Adrenal gland (tissue), 9 donors: ENCODE measurements at regions not wholly inside any gene's neighbourhood (a gene's known extent, or its start where the extent isn't known, plus 50 kb on each side); places are given as distances from the start of the nearest gene placed in this dataset.
A peak's percentile ranks its signal among the peaks of the same experiment; 100 is the strongest.

Experiments
- DNase-seq, 7 donors: peaks; one replicate each; pipeline ENCODE4 v3.0.0-alpha.2; 2019 to 2020
- H3K27ac ChIP-seq, 5 donors: fragments of 200-600 bp; sonication (generic) in 4 of 5; 1 replicate in 3 of 5; 2 replicates in 2 of 5; pipeline versions ENCODE4 v1.5.1 to v1.8.0; 2016 to 2020; ENCODE audit warnings: mild to moderate bottlenecking in 1 of 5
- H3K27me3 ChIP-seq: fragments of 200-600 bp; 2 replicates; pipeline ENCODE4 v1.8.0; 2021
- H3K36me3 ChIP-seq, 2 donors: fragments of 200-600 bp; replicated peaks in 1 of 2; 1 replicate in 1 of 2; 2 replicates in 1 of 2; pipeline versions ENCODE4 v1.5.1 to v1.8.0; 2018 to 2022
- H3K4me1 ChIP-seq, 2 donors: fragments of 200-600 bp; replicated peaks in 1 of 2; 1 replicate in 1 of 2; 2 replicates in 1 of 2; pipeline versions ENCODE4 v1.5.1 to v1.8.0; 2018 to 2021
- H3K4me3 ChIP-seq, 4 donors: fragments of 200-600 bp; sonication (generic) in 3 of 4; one replicate each; pipeline ENCODE4 v1.5.1; 2016 to 2018
- H3K9me3 ChIP-seq, 3 donors: fragments of 200-600 bp; sonication (generic) in 1 of 3; replicated peaks in 1 of 3; 1 replicate in 2 of 3; 2 replicates in 1 of 3; pipeline versions ENCODE4 v1.5.1 to v1.8.0; 2016 to 2021
- CTCF ChIP-seq, 6 experiments: fragments of 450-650 bp in 4 of 6; fragments of 200-600 bp in 2 of 6; sonication (generic) in 1 of 6; IDR thresholded peaks; 1 replicate in 5 of 6; 2 replicates in 1 of 6; pipeline versions ENCODE4 v1.5.1 to v1.8.0; 2016 to 2021; ENCODE audit warnings: antibody characterized with exemption in 6 of 6, mild to moderate bottlenecking in 2 of 6, moderate library complexity in 1 of 6
- POLR2A ChIP-seq, 2 donors: fragments of 450-650 bp; IDR thresholded peaks; one replicate each; pipeline ENCODE4 v1.6.1; 2017; ENCODE audit warnings: antibody characterized with exemption in 2 of 2, mild to moderate bottlenecking in 2 of 2, moderate library complexity in 1 of 2
- WGBS, 4 donors: extraction: QIAGEN DNeasy Blood & Tissue Kit in 2 of 4; methylation state at CpG; one replicate each; pipeline versions ENCODE4 v1.1.5 to v1.1.7; 2013 to 2017; 5-methylcytosine and 5-hydroxymethylcytosine counted together
- intact Hi-C, 2 donors: fragments of 100-400 bp; cut with DNase I; formaldehyde crosslinking; loops; one replicate each; pipeline versions ENCODE4 v1.14.1 to v1.15.0; 2022 to 2023
- donor health status: healthy with polysubstance abuse.
- donor health status: Bipolar disorder and iron deficiency.
- donor health status: DM: yes; HTN: yes; CAD: no.
- donor health status: DM: no; HTN: no; CAD: no.
- donor health status: DM: no; HTN: no; CAD: no.

- Histone ChIP-seq H3K36me3 (no peaks in the 10 kb centered on the region), H3K27ac (no peak overlapping the region), H3K9me3 (no peaks in the 10 kb centered on the region), H3K27me3 (no peaks in the 10 kb centered on the region), H3K4me3 (no peak overlapping the region), H3K4me1 (no peaks in the 10 kb centered on the region)
- intact Hi-C loops: no loop called here
- no peak for DNase-seq
- WGBS, 4 donors: 85 to 95% (median 91%) methylated on average over 6 of the region's 6 CpGs
- TF ChIP-seq POLR2A (IDR thresholded peaks at IDR 0.05) (no peak), CTCF (IDR thresholded peaks at IDR 0.05) (no peak)
These were observed 75.6 kb upstream of the LMO2 start for GRCh38 chr11:33967451-33967850.

- intact Hi-C loops: no loop called here
- no peak overlapping the region for H3K27ac ChIP-seq
- H3K27me3 ChIP-seq: no peaks in the 10 kb centered on the region
- H3K9me3 ChIP-seq: no peaks in the 10 kb centered on the region
- H3K4me1 ChIP-seq: no peaks in the 10 kb centered on the region
- TF ChIP-seq POLR2A (IDR thresholded peaks at IDR 0.05) (no peak), CTCF (IDR thresholded peaks at IDR 0.05) (no peak)
- WGBS, 4 donors: 79 to 100% (median 93%) methylated on average over 1 of the region's 1 CpG
- no peaks in the 10 kb centered on the region for H3K36me3 ChIP-seq
- H3K4me3 ChIP-seq: no peak overlapping the region
- no peak for DNase-seq
These were observed 73.2 kb upstream of the LMO2 start for GRCh38 chr11:33965032-33965431.

GRCh38 chr11:33959855-33960400 is 68.1 kb upstream of the LMO2 start:
- Histone ChIP-seq H3K36me3 (no peaks in the 10 kb centered on the region), H3K27ac (no peak overlapping the region), H3K4me3 (no peak overlapping the region), H3K27me3 (no peaks in the 10 kb centered on the region), H3K4me1 (no peaks in the 10 kb centered on the region), H3K9me3 (no peaks in the 10 kb centered on the region)
- no peak for DNase-seq
- TF ChIP-seq POLR2A (IDR thresholded peaks at IDR 0.05) (no peak), CTCF (IDR thresholded peaks at IDR 0.05) (no peak)
- 56 to 70% (median 61%) methylated on average over 3 of the region's 3 CpGs for WGBS, 4 donors
- intact Hi-C loops: no loop called here

GRCh38 chr11:33957304-33957917 is 65.5 kb upstream of the LMO2 start:
- TF ChIP-seq POLR2A (IDR thresholded peaks at IDR 0.05) (no peak), CTCF (IDR thresholded peaks at IDR 0.05) (no peak)
- peak overlapping the region in 1 of 5 donors; percentile 29 for H3K27ac ChIP-seq
- no peaks in the 10 kb centered on the region for H3K27me3 ChIP-seq
- H3K36me3 ChIP-seq: no peaks in the 10 kb centered on the region
- H3K9me3 ChIP-seq: no peaks in the 10 kb centered on the region
- 71 to 81% (median 78%) methylated on average over 6 of the region's 6 CpGs for WGBS, 4 donors
- no peak overlapping the region for H3K4me3 ChIP-seq
- intact Hi-C loops: no loop called here
- no peak for DNase-seq
- no peaks in the 10 kb centered on the region for H3K4me1 ChIP-seq
